Activated CD4-positive, alpha-beta T cell treated with anti-CD3 and anti-CD28 coated beads for 36 hours (primary cell): ENCODE measurements at regions not wholly inside any gene's neighbourhood (a gene's known extent, or its start where the extent isn't known, plus 50 kb on each side); places are given as distances from the start of the nearest gene placed in this dataset.

Source experiments
- ATAC-seq: fragments of 200-7000 bp; cut with Tn5 transposase; one replicate; pipeline ENCODE4 v1.10.0; 2021; ENCODE audit warnings: mild to moderate bottlenecking, moderate library complexity
- CTCF ChIA-PET: fragments of 350-600 bp; sonication (Branson Sonifier 250); formaldehyde crosslinking; loops from one replicate; lab custom pipeline; 2021; ENCODE audit warnings: antibody characterized with exemption; lab: Charles Lee
- POLR2A ChIA-PET: fragments of 350-600 bp; sonication (Branson Sonifier 250); formaldehyde crosslinking; loops from one replicate; lab custom pipeline; 2021; ENCODE audit warnings: antibody characterized with exemption, inconsistent platforms; lab: Charles Lee
- DNase-seq: peaks from one replicate; pipeline ENCODE4 v3.0.0-alpha.2; 2020
- H3K27ac Mint-ChIP-seq: one replicate; pipeline ENCODE4 v1.8.0; 2021; ENCODE audit warnings: mixed read lengths
- H3K27me3 Mint-ChIP-seq: one replicate; pipeline ENCODE4 v1.8.0; 2021; ENCODE audit warnings: mixed read lengths
- H3K36me3 Mint-ChIP-seq: one replicate; pipeline ENCODE4 v1.8.0; 2021; ENCODE audit warnings: low read depth, mixed read lengths
- H3K4me1 Mint-ChIP-seq: one replicate; pipeline ENCODE4 v1.8.0; 2021; ENCODE audit warnings: mixed read lengths
- H3K4me3 Mint-ChIP-seq: one replicate; pipeline ENCODE4 v1.8.0; 2021; ENCODE audit warnings: mild to moderate bottlenecking, moderate library complexity, mixed read lengths
- H3K9me3 Mint-ChIP-seq: one replicate; pipeline ENCODE4 v1.8.0; 2021; ENCODE audit warnings: low read depth, mixed read lengths
- intact Hi-C, 2 experiments: fragments of 100-400 bp; cut with DNase I in 1 of 2; cut with micrococcal nuclease in 1 of 2; formaldehyde crosslinking; loops; one replicate each; pipeline versions ENCODE4 v1.14.2 to v1.15.1; 2022 to 2024; cut with DNase I, micrococcal nuclease

DNA sequence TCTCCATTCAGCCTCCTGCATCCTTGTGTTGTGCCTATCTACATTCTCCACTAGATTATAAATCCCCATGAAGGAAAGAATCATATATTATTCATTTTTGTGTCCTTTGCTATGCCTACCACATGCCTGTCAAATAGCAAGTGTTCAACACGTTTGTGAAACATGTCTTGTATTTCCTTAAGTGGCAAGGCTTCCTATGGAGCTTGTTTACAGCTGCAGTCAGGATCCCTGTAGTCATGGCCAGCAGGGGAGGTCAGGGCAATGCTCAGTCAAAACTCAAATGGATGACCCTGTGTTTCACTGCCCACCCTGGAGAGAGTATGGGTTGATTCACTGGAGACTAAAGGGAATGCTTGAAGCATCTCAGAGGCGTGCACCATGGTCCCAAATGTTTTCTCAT lies 191.7 kb upstream of the ATP11B start:
- DNase-seq (no peak), ATAC-seq (no peak)
- Mint-ChIP-seq H3K4me1 (no peaks in the 10 kb centered on the region), H3K27ac (no peak overlapping the region), H3K4me3 (no peak overlapping the region), H3K27me3 (peaks cover 4% of the 10 kb centered on the region), H3K9me3 (no peaks in the 10 kb centered on the region), H3K36me3 (no peaks in the 10 kb centered on the region)
- POLR2A ChIA-PET: no interaction called here
- intact Hi-C loops: no loop called here
- CTCF ChIA-PET: no interaction called here

DNA sequence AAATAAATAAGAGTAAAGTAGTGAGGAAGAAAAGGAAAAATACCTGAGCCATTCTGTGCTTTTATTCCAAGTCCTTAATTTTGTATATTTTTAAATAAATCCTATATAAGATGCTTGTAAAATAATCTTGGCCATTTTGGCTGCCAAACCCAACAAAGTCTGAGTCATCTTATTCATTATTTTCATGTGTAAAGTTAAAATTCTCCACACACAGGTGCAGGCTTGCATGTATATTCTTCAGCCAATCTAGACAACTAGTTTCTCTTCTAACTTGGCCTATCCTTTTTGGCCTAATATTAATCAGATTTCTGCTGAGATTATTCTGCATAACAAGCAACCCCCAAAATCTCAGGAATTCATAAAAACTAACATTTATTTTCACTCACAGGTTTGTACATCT lies 189.8 kb upstream of the ATP11B start:
- Mint-ChIP-seq H3K27ac (no peak overlapping the region), H3K36me3 (no peaks in the 10 kb centered on the region), H3K27me3 (peaks cover 4% of the 10 kb centered on the region), H3K4me1 (no peaks in the 10 kb centered on the region), H3K4me3 (no peak overlapping the region), H3K9me3 (no peaks in the 10 kb centered on the region)
- ATAC-seq (no peak), DNase-seq (no peak)
- intact Hi-C loops: no loop called here
- POLR2A ChIA-PET: no interaction called here
- CTCF ChIA-PET: no interaction called here

DNA sequence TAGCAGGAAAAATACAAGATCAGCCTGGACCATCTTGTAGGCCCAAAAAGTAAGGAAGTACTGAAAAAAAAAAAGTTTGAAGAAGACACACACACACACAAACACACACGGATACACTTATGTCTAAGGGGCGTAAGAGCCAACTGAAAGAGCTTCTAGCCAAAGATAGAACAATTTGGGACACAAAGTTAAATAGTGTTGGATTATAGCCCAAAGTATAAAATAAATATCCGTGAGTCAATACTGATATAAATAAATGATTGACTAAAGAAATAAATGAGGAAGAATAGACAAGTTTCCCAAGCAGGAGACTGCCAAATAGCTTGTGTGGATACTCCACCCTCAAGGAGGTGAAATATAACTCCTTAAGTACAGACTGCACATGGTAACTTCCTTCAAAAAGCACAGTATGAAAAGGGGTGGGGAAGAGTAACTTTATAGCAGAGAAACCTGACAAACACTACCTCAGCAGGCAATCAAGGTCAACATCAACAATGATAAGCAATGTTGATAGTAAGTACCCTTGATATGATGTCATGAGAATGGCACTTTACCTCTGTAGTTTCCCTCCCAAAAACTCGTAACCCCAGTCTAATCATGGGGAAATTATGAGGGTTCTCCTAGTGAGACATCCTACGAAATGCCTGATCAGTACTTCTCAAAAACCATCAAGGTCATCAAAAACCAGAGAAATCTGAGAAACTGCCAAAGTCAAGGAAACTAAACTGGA lies 187.3 kb upstream of the ATP11B start:
- CTCF ChIA-PET: no interaction called here
- H3K9me3 Mint-ChIP-seq: no peaks in the 10 kb centered on the region
- no peaks in the 10 kb centered on the region for H3K4me1 Mint-ChIP-seq
- intact Hi-C loops: no loop called here
- POLR2A ChIA-PET: no interaction called here
- H3K4me3 Mint-ChIP-seq: no peak overlapping the region
- H3K27me3 Mint-ChIP-seq: peaks cover 7% of the 10 kb centered on the region
- no peaks in the 10 kb centered on the region for H3K36me3 Mint-ChIP-seq
- no peak for DNase-seq
- ATAC-seq: no peak
- H3K27ac Mint-ChIP-seq: no peak overlapping the region

DNA sequence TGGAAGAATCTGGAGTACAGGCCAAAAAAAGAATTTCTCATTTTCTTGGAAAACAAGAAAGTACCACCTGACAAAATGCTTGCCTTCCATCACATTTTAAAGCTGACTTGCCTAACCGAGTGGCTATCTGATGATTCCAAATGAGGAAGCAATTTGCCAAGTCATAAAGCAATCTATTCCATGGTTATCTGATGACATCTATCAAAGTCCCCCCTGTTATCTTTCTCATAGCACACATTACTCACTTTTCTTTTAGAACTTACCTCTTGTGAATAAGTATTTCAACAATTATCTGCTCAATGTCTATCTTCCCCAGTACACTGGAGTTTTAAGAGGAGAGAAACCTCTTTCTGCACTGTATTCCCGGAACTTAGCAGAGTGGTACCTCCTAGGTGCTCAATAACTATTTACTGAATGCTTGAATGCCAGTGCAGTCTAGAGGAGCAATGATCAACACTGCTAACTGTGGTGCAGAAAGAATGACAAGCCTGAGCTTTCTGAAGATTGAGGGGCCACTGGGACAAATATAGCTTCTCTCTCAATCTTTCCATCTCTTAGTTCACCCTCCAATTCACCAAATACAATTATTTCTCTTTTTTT lies 186.3 kb upstream of the ATP11B start:
- no peaks in the 10 kb centered on the region for H3K9me3 Mint-ChIP-seq
- H3K36me3 Mint-ChIP-seq: no peaks in the 10 kb centered on the region

DNA sequence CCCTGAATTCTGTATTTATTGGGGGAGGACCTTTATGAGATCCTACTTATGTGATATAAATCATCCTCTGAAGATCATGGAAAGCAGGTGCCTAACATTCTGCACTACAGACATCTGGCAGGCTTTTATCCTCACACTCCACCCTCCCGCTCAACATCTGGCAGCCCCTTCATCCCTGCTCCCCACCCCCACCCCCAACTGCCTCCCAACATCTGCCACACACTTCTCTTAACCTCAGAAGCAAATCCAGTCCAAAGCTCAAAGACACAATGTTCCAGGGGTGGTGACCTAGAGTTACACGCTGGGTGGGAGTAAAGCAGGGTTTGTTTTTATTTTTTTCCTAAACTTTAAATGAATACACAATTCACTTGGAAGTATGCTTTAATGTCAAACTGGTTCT lies 184.5 kb upstream of the ATP11B start:
- ChIA-PET CTCF (no interaction called here), POLR2A (no interaction called here)
- no peak overlapping the region for H3K27ac Mint-ChIP-seq
- H3K4me3 Mint-ChIP-seq: no peak overlapping the region
- peaks cover 10% of the 10 kb centered on the region for H3K27me3 Mint-ChIP-seq
- no peaks in the 10 kb centered on the region for H3K9me3 Mint-ChIP-seq
- no peaks in the 10 kb centered on the region for H3K4me1 Mint-ChIP-seq
- intact Hi-C loops: no loop called here
- H3K36me3 Mint-ChIP-seq: no peaks in the 10 kb centered on the region
- DNase-seq (no peak), ATAC-seq (no peak)

More for the DNA sequence above, 186.3 kb upstream of the ATP11B start:
- ChIA-PET POLR2A (no interaction called here), CTCF (no interaction called here)
- no peak overlapping the region for H3K4me3 Mint-ChIP-seq
- peaks cover 7% of the 10 kb centered on the region for H3K27me3 Mint-ChIP-seq
- no peak overlapping the region for H3K27ac Mint-ChIP-seq
- intact Hi-C loops: no loop called here
- ATAC-seq: no peak
- no peak for DNase-seq
- no peaks in the 10 kb centered on the region for H3K4me1 Mint-ChIP-seq

DNA sequence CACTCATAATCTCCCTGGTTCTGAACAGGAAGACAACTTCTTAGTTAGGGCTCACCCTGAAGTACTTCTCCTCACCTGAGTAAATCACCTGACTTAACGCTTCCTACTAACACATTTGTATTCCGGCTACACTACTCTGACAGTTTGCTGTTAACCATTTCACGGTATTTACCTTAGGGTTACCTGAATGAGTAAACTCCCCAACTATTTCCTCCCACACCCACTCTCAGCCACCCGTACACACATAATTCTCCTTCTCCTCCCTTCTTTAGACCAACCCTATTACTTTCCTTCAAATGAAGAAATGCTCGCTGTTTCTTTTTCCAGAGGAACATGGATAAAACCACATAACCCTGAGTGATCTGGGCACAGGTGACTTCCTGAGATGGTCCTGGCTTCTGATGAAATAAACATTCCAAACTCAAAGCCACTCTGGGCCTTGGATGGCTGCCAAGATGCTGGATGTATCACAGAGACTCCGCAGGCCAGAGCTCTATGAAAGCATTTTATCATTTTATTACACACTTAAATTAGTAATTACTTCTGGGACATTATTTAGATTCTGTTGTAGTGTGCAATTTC lies 183.6 kb upstream of the ATP11B start:
- no peaks in the 10 kb centered on the region for H3K9me3 Mint-ChIP-seq
- H3K4me3 Mint-ChIP-seq: no peak overlapping the region
- ChIA-PET POLR2A (no interaction called here), CTCF (interaction anchor here (0.6 kb wide), 1 partner anchor 818 kb away, joined by 3 read pairs; no protein-coding TSS in a partner anchor)
- H3K4me1 Mint-ChIP-seq: no peaks in the 10 kb centered on the region
- ATAC-seq (no peak), DNase-seq (no peak)
- no peak overlapping the region for H3K27ac Mint-ChIP-seq
- peaks cover 10% of the 10 kb centered on the region for H3K27me3 Mint-ChIP-seq
- intact Hi-C loops: no loop called here
- no peaks in the 10 kb centered on the region for H3K36me3 Mint-ChIP-seq

DNA sequence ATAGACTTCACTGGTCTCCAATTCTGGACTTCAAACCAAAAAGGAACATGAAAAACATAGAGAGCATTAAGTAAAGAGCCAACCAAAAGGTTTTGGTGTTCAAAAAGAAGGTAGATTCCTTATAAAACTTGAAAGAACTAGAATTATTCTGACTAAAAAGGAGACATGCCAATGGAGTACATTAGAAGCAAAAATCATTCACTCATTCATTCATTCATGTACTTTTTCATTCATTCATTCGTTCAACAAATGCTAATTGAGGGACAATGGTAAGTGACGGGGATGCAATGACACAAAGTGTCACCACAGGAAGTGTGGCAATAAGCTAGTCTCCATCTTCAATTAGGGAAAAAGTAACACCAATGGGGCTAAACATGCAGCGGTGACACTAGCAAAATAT lies 181.0 kb upstream of the ATP11B start:
- no peak for ATAC-seq
- H3K27me3 Mint-ChIP-seq: peaks cover 10% of the 10 kb centered on the region

DNA sequence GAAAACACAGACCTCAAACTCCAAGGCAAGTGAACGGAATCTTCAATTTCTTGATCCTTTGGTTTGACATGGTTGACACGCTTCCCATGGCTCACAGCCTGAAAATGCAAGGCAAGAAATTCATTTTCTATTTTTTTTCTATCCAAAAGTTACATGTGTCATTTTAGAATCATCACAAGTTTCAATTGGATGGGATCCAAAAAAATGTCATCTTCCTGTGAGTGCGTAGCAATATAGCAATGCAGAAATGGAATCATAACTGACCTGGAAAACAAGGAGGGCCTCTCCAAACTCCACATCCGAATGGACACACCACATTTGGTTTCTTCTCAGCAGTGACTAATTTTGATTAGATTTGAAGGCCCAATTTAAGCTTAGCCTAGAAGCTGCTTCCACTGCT lies 175.8 kb upstream of the ATP11B start:
- H3K4me1 Mint-ChIP-seq: no peaks in the 10 kb centered on the region
- H3K27ac Mint-ChIP-seq: no peak overlapping the region
- no peaks in the 10 kb centered on the region for H3K9me3 Mint-ChIP-seq
- POLR2A ChIA-PET: no interaction called here
- H3K36me3 Mint-ChIP-seq: no peaks in the 10 kb centered on the region
- ATAC-seq: no peak
- H3K4me3 Mint-ChIP-seq: no peak overlapping the region
- intact Hi-C loops: no loop called here
- no peak for DNase-seq
- peaks cover under 1% of the 10 kb centered on the region for H3K27me3 Mint-ChIP-seq
- CTCF ChIA-PET: interaction anchor here (1.0 kb wide), 1 partner anchor 97 kb away, joined by 3 read pairs; no protein-coding TSS in a partner anchor

More for the DNA sequence above, 181.0 kb upstream of the ATP11B start:
- CTCF ChIA-PET: no interaction called here
- H3K4me3 Mint-ChIP-seq: no peak overlapping the region
- H3K36me3 Mint-ChIP-seq: no peaks in the 10 kb centered on the region
- no peaks in the 10 kb centered on the region for H3K9me3 Mint-ChIP-seq
- H3K27ac Mint-ChIP-seq: no peak overlapping the region
- intact Hi-C loops: no loop called here
- no peak for DNase-seq
- no peaks in the 10 kb centered on the region for H3K4me1 Mint-ChIP-seq
- POLR2A ChIA-PET: no interaction called here

DNA sequence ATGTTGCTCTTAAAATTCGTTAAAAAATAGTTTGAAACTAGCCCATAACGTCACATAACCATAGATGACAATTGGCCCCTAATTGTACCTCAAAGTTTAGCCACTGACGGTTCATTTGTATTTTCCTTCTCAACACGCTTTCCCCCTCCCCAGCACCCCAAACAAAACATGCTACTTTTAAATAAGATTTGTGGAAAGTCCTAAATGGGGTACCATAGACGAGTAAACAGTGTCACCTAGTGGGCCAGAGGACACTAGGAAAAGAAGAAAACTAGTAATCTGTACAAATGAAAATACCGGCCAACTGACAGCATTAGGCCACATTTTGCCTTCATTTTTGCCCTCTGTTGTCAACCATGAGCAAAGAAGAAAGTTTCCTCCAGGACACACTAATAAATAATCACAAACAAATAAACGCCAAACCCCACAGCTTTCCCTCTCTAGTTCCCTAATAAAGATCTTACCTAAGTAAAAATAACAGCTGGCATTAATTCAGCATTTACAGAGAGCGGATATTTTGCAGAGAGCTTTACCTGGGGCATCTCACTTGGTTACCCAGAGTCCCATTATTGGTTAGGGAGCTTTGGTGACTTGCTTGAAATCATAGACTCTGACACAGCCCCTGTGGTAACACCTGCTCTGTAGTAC lies 175.1 kb upstream of the ATP11B start:
- ATAC-seq (no peak), DNase-seq (no peak)
- no peaks in the 10 kb centered on the region for H3K9me3 Mint-ChIP-seq
- no peaks in the 10 kb centered on the region for H3K4me1 Mint-ChIP-seq
- ChIA-PET POLR2A (no interaction called here), CTCF (interaction anchor here (1.0 kb wide), 1 partner anchor 96 kb away, joined by 3 read pairs; no protein-coding TSS in a partner anchor)
- no peak overlapping the region for H3K4me3 Mint-ChIP-seq
- no peak overlapping the region for H3K27ac Mint-ChIP-seq
- no peaks in the 10 kb centered on the region for H3K27me3 Mint-ChIP-seq
- H3K36me3 Mint-ChIP-seq: no peaks in the 10 kb centered on the region
- intact Hi-C loops: no loop called here

DNA sequence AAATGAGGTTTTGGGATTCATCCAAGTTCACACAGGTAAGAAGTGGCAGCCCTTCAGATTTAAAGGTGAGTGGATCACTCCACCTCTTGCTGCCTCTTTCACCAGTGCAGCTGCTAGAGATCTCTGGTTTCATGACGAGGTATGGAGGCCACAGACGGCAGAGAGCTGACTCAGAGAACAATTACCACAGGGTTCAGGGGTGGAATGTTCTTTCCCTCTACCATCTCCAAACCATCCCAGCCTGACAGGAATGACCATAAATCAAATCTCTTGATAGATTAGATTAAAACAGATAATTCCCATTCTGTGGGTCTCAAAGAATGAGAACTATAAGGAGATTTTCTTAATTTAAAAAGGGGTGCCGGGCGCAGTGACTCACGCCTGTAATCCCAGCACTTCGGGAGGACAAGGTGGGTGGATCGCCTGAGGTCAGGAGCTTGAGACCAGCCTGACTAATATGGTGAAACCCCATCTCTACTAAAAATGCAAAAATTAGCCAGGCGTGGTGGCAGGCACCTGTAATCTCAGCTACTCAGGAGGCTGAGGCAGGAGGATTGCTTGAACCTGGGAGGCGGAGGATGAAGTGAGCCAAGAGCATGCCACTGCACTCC lies 174.2 kb upstream of the ATP11B start:
- POLR2A ChIA-PET: no interaction called here
- no peaks in the 10 kb centered on the region for H3K27me3 Mint-ChIP-seq
- intact Hi-C loops: no loop called here
- no peak overlapping the region for H3K27ac Mint-ChIP-seq
- CTCF ChIA-PET: no interaction called here
- H3K4me3 Mint-ChIP-seq: no peak overlapping the region
- ATAC-seq (no peak), DNase-seq (no peak)
- no peaks in the 10 kb centered on the region for H3K4me1 Mint-ChIP-seq
- H3K9me3 Mint-ChIP-seq: no peaks in the 10 kb centered on the region
- H3K36me3 Mint-ChIP-seq: no peaks in the 10 kb centered on the region

DNA sequence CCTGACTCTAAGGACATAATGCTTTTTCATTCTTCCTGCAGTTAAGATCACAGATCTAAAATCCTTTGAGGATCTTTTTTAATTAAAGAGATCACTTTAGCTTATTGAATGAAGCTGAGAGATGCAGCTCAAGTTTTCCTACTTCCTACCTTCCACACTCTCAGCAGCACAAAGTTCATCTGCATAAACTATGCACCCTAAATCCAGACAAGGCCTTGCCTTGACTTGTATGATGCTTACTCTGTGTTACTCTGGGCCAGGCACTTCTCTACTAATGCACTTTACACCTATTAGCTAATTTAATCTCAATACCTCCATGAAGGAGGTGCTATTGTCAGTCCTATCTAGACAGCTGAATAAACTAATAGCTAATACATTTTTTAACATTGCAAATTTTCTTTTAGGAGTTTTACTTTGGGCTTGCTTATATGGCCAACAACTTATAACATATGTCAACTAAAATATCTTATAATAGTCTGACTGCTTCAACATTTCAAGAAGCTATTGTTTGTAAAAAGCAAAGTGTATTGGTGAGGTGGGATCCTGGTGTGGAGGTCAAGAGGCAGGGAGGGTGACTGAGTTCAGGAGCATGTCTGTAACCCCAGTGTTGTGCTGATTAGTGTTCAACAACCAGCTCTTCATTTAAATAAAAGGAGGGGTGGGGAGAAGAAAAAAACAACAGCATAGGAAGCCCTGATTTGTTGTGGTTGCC lies 172.4 kb upstream of the ATP11B start:
- Mint-ChIP-seq H3K9me3 (no peaks in the 10 kb centered on the region), H3K27ac (no peak overlapping the region), H3K27me3 (peaks cover 4% of the 10 kb centered on the region), H3K36me3 (no peaks in the 10 kb centered on the region), H3K4me1 (no peaks in the 10 kb centered on the region), H3K4me3 (no peak overlapping the region)
- DNase-seq: no peak
- intact Hi-C loops: no loop called here
- ChIA-PET POLR2A (interaction anchor here (0.6 kb wide), 1 partner anchor 32 kb away, joined by 3 read pairs; no protein-coding TSS in a partner anchor), CTCF (interaction anchor here (0.7 to 1.1 kb wide), 2 partner anchors 17 to 26 kb away, joined by 3 to 4 read pairs; no protein-coding TSS in a partner anchor)
- no peak for ATAC-seq
